Mesodermal cell (in vitro differentiated cells): ENCODE measurements at regions not wholly inside any gene's neighbourhood (a gene's known extent, or its start where the extent isn't known, plus 50 kb on each side); places are given as distances from the start of the nearest gene placed in this dataset.

Experiments
- H3K27ac ChIP-seq: 2 replicates; pipeline ENCODE4 v1.7.0; 2013; ENCODE audit warnings: mild to moderate bottlenecking, low read depth, low read length, moderate library complexity; ENCODE audit not compliant: severe bottlenecking
- H3K36me3 ChIP-seq: 2 replicates; pipeline ENCODE4 v1.7.1; 2013; ENCODE audit warnings: mild to moderate bottlenecking, low read length, moderate library complexity; ENCODE audit not compliant: control insufficient read depth, insufficient read depth
- H3K4me1 ChIP-seq: one replicate; pipeline ENCODE4 v1.7.1; 2013; ENCODE audit warnings: mild to moderate bottlenecking, low read length; ENCODE audit not compliant: insufficient read depth, control insufficient read depth, poor library complexity, severe bottlenecking
- H3K4me3 ChIP-seq: 2 replicates; pipeline ENCODE4 v1.7.0; 2013; ENCODE audit warnings: low read length, control low read depth, mild to moderate bottlenecking; ENCODE audit not compliant: insufficient read depth, poor library complexity, severe bottlenecking; ENCODE audit errors: extremely low read depth
- H3K9me3 ChIP-seq: 2 replicates; pipeline ENCODE4 v1.7.1; 2013; ENCODE audit warnings: mild to moderate bottlenecking, low read length, moderate library complexity; ENCODE audit not compliant: control insufficient read depth
- WGBS, 2 experiments: methylation state at CpG; one replicate each; pipeline ENCODE4 v1.1.5; 2013; ENCODE audit warnings: missing lambda C conversion rate in 2 of 2; ENCODE audit not compliant: insufficient coverage in 2 of 2; 5-methylcytosine and 5-hydroxymethylcytosine counted together

DNA sequence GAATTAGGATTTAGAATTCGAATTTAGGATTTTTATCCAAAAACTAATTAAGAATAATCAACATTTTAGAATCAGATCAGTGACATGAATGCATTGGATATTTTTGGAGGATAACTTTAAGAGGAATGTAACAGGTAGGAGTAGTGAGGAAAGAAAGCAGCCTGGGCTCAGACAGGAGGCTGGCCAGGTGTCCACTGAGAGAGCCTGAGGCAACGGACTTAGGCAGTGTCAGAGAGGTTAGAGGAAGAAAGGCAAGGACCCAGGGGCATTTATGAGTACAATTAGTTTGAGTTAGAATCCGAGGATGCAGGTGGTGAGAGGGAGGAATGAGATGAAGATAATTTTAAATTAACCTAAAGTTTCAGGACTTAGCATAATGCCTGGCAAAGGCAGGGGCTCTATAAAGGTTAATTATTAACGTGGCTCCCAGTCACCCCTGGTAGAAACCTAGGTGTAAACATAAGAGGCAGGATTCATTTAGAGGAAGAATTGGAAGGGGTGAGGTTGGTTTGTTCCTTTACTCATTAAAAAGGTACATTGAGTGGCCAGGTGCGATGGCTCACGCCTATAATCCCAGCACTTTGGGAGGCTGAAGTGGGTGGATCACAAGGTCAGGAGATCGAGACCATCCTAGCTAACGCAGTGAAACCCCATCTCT, 507.1 kb downstream of the TMEM182 start:
- no peak overlapping the region for H3K27ac ChIP-seq
- H3K9me3 ChIP-seq, result no peaks in the 10 kb centered on the region
- no peaks in the 10 kb centered on the region for H3K36me3 ChIP-seq
- H3K4me1 ChIP-seq, result no peaks in the 10 kb centered on the region
- 87 to 93% methylated on average over 3 of the region's 8 CpGs for WGBS, 2 experiments
- no peak overlapping the region for H3K4me3 ChIP-seq

DNA sequence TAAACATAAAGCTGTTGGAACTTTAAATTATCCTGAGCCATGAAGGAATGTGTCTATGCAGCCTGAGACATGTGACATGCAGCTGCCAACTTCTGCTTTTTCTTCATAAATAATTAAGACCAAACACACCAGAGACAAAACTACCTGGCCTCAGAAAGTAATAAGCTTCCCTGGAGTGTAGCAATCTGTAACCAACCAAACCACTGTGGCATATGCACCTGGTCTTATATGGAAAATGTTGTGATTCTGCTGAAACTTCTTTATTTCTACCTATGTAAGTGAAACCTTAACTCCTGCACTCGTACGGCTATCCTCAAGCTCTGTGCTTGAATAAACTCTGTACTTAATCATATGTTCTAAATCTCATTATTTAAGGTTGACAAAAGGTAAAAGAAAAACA, 515.0 kb downstream of the TMEM182 start:
- Histone ChIP-seq H3K4me1 (no peaks in the 10 kb centered on the region), H3K4me3 (no peak overlapping the region), H3K9me3 (no peaks in the 10 kb centered on the region), H3K27ac (no peak overlapping the region), H3K36me3 (no peaks in the 10 kb centered on the region)
- no CpG with 5 or more reads among the region's 2 CpGs for WGBS, 2 experiments

- H3K4me3 ChIP-seq, result no peak overlapping the region
- no peak overlapping the region for H3K27ac ChIP-seq
- H3K9me3 ChIP-seq, result no peaks in the 10 kb centered on the region
- WGBS, 2 experiments, result 76 to 85% methylated on average over 3 to 4 of the region's 4 CpGs
- no peaks in the 10 kb centered on the region for H3K4me1 ChIP-seq
- no peaks in the 10 kb centered on the region for H3K36me3 ChIP-seq
These were observed 522.9 kb downstream of the TMEM182 start for GRCh38 chr2:103284750-103285149.

DNA sequence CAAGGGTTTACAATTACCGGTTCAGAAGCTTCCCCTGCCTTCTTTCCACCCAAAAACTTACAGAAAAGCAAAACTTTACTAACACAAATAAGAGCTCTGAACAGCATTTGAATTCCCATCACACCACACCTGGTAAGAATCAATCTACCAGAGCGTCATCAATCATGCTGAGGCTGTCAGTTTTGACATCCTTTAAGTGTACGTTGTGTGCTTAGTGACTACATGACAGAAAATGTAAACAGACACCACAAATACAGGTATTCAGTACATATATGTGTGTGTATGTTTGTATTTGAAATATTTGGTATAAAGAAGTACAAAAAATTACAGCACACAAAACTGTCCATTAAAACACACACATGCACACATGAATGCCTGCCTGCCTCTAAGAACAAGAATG, 523.5 kb downstream of the TMEM182 start:
- Histone ChIP-seq H3K9me3 (no peaks in the 10 kb centered on the region), H3K27ac (no peak overlapping the region), H3K4me1 (no peaks in the 10 kb centered on the region), H3K36me3 (no peaks in the 10 kb centered on the region), H3K4me3 (no peak overlapping the region)
- WGBS, 2 experiments, result 94% methylated on average over 2 of the region's 3 CpGs; no CpG with 5 or more reads in 1 of the 2 experiments

DNA sequence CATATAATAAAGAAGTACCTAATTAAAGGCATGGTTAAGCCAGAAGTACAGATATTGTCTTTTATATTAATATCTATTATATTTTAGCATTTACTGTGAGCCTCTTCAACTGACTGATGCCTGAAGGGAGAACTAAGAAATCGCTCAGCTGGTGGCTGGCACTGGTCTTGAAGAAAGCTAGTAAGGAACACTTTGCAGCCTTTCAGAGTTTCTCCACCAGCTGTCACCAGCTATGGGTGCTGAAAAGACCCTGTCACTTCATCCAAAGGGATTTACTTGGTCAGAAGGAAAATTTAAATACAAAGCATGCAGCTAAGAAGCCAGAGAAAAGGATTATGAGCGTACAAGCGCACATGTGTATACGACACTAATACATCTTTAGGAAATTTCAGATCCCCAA, 525.9 kb downstream of the TMEM182 start:
- Histone ChIP-seq H3K27ac (no peak overlapping the region), H3K9me3 (no peaks in the 10 kb centered on the region), H3K36me3 (no peaks in the 10 kb centered on the region), H3K4me3 (no peak overlapping the region), H3K4me1 (no peaks in the 10 kb centered on the region)
- 94 to 100% methylated on average over 2 to 3 of the region's 4 CpGs for WGBS, 2 experiments

DNA sequence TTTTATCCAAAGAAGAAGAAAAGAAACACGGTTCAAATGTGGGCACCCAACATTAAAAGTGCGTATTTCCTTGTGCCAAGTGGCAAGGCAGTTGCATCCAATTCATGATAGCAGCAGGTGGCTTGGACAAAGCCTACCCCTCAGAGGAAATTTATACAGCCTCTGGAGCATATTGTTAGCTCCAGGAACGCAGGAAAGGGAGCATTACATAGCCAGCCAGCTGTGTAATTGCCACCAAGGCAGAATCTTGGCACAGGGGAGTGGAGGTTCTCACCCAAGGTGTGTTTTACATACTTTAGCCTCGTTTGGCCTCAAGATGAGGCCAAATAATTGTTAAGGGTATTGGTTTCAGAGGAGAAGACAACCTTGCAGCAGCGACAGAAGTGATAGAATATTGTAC, 526.9 kb downstream of the TMEM182 start:
- Histone ChIP-seq H3K4me1 (no peaks in the 10 kb centered on the region), H3K36me3 (no peaks in the 10 kb centered on the region), H3K9me3 (no peaks in the 10 kb centered on the region), H3K27ac (no peak overlapping the region), H3K4me3 (no peak overlapping the region)
- 65 to 71% methylated on average over 4 to 5 of the region's 5 CpGs for WGBS, 2 experiments

DNA sequence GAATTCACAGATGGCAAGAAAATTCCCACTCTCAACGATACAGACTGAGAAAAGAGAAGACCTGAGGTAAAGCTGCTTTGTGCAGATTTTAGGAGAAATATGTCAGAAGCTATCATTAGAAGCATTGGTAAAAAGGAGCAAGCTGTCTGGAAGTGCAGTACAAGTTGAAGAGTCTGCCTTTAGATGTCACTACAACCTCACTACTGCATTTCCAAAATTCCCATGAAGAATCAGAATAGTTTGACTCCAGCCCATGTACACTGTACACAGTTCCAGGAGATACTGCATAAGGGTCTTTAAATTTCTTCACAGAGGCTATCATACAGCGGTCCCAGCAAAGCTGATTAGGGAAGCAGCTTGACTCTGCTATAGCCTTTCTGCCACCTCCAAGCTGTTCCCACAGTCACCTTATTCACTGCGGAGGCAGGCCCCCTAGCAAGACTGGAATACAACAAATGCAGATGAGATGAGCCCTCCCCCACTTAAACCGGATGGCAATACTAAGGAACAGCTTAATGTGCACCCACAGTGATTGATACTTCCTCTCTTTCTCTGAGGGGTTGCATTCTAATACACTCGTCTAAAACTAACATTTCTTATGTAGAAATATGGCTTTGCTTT, 527.4 kb downstream of the TMEM182 start:
- WGBS, 2 experiments, result 20 to 30% methylated on average over 1 to 2 of the region's 5 CpGs
- no peaks in the 10 kb centered on the region for H3K36me3 ChIP-seq
- no peak overlapping the region for H3K27ac ChIP-seq
- no peaks in the 10 kb centered on the region for H3K9me3 ChIP-seq
- no peak overlapping the region for H3K4me3 ChIP-seq
- no peaks in the 10 kb centered on the region for H3K4me1 ChIP-seq

DNA sequence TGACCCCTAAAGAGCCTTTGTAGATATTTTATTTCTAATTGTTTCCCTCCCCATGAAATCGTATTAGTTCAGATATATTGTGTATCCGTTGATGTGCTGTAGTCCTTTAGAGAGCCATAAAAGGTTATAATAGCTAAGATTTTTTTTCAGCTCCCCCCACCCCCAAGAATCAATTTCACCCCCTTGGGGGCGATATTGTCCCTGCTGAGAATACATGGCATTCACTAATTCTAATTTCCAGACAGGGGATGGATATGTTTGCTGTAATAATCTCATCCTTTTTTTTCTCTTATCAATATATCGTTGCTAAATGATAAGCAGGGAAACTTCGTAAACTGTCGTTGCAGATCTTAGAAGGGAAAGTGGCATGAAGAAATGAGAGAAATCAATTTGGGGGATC, 530.7 kb downstream of the TMEM182 start:
- Histone ChIP-seq H3K4me1 (no peaks in the 10 kb centered on the region), H3K27ac (no peak overlapping the region), H3K36me3 (no peaks in the 10 kb centered on the region), H3K4me3 (no peak overlapping the region), H3K9me3 (no peaks in the 10 kb centered on the region)
- WGBS, 2 experiments, result 75 to 100% methylated on average over 2 of the region's 6 CpGs

DNA sequence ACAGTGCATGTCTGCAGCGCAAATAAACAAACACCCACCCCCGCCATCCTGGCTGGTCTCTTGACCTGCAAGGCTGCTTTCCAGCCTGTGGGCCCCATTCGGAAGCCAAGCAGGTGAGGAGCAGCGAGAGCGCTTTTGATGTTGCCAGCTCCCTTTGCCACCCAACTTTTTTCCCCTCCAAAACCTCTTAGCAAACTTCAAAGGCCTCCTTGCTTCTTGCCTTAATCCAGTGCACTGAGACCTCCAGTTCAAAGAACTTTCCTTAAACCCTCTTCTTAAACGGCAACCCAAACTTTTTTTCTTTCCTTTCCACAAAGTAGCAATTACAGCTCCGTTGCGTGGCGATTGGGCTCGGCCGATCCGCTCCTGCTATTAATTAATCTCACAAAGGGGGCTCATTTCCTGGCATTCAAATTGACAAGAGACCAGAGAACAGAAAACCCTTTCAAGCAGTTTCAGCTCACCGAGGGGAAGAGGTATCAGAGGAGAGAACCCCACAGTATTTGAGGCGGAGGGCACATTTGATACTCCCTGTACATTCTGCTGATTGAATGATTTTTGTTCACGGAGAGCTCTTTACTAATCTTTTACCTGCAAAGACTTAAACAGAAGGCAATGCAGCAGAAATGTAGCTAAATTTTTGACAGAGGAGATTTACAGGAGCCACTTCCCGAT, 531.4 kb downstream of the TMEM182 start:
- H3K4me3 ChIP-seq, result no peak overlapping the region
- 62 to 63% methylated on average over 12 to 13 of the region's 16 CpGs for WGBS, 2 experiments
- H3K36me3 ChIP-seq, result no peaks in the 10 kb centered on the region
- H3K27ac ChIP-seq, result no peak overlapping the region
- H3K9me3 ChIP-seq, result no peaks in the 10 kb centered on the region
- no peaks in the 10 kb centered on the region for H3K4me1 ChIP-seq

GRCh38 chr2:103293742-103294077, 531.9 kb downstream of the TMEM182 start:
- no peak overlapping the region for H3K4me3 ChIP-seq
- no peaks in the 10 kb centered on the region for H3K9me3 ChIP-seq
- no peaks in the 10 kb centered on the region for H3K36me3 ChIP-seq
- whole genome bisulfite sequencing, 2 experiments, result 80% methylated on average over 1 of the region's 3 CpGs; no CpG with 5 or more reads in 1 of the 2 experiments
- no peak overlapping the region for H3K27ac ChIP-seq
- H3K4me1 ChIP-seq, result no peaks in the 10 kb centered on the region

- H3K4me1 ChIP-seq, result no peaks in the 10 kb centered on the region
- 85 to 100% methylated on average over 1 to 2 of the region's 7 CpGs for WGBS, 2 experiments
- no peak overlapping the region for H3K4me3 ChIP-seq
- H3K36me3 ChIP-seq, result no peaks in the 10 kb centered on the region
- H3K9me3 ChIP-seq, result no peaks in the 10 kb centered on the region
- H3K27ac ChIP-seq, result no peak overlapping the region
These were observed 532.6 kb downstream of the TMEM182 start for GRCh38 chr2:103294420-103294819.
